Common myeloid progenitor, CD34-positive (primary cell): ENCODE measurements at regions not wholly inside any gene's neighbourhood (a gene's known extent, or its start where the extent isn't known, plus 50 kb on each side); places are given as distances from the start of the nearest gene placed in this dataset.
"Not testable (repeated sequence)": the region's sequence is repeated elsewhere in the genome, so short reads cannot be mapped to it uniquely, and the experiment has no call there.

Experiments used
- CTCF ChIA-PET: fragments of 350-600 bp; sonication (Branson Sonifier 250); formaldehyde crosslinking; loops from one replicate; lab custom pipeline; 2021; ENCODE audit warnings: antibody characterized with exemption; lab: Charles Lee
- POLR2A ChIA-PET: fragments of 350-600 bp; sonication (Branson Sonifier 250); formaldehyde crosslinking; loops from one replicate; lab custom pipeline; 2021; ENCODE audit warnings: antibody characterized with exemption; lab: Charles Lee
- DNase-seq, 3 donors: peaks; one replicate each; pipeline versions ENCODE4 v3.0.0 to v3.0.0-alpha.2; 2013
- H3K27ac ChIP-seq, 2 experiments: 1 replicate in 1 of 2; 2 replicates in 1 of 2; pipeline ENCODE4 v1.7.0; 2013; ENCODE audit warnings: inconsistent platforms in 2 of 2, low read length in 2 of 2, mild to moderate bottlenecking in 2 of 2, low read depth in 1 of 2, moderate library complexity in 1 of 2; ENCODE audit not compliant: severe bottlenecking in 2 of 2, insufficient read depth in 1 of 2, poor library complexity in 1 of 2
- H3K27me3 ChIP-seq, 5 experiments: replicated peaks in 2 of 5; 1 replicate in 3 of 5; 2 replicates in 2 of 5; pipeline versions ENCODE4 v1.6.1 to v1.7.0; 2013; ENCODE audit warnings: low read length in 4 of 5, mild to moderate bottlenecking in 2 of 5, moderate library complexity in 2 of 5, inconsistent platforms in 1 of 5; ENCODE audit not compliant: insufficient read depth in 5 of 5, control insufficient read depth in 4 of 5
- H3K36me3 ChIP-seq, 4 experiments: 1 replicate in 2 of 4; 2 replicates in 2 of 4; pipeline versions ENCODE4 v1.6.1 to v1.7.0; 2013; ENCODE audit warnings: low read length in 3 of 4, control low read depth in 1 of 4, mild to moderate bottlenecking in 1 of 4; ENCODE audit not compliant: control insufficient read depth in 4 of 4, insufficient read depth in 4 of 4
- H3K4me1 ChIP-seq, 4 experiments: 1 replicate in 3 of 4; 2 replicates in 1 of 4; pipeline versions ENCODE4 v1.6.1 to v1.7.1; 2013; ENCODE audit warnings: low read length in 3 of 4, mild to moderate bottlenecking in 3 of 4, control low read depth in 1 of 4, inconsistent platforms in 1 of 4, moderate library complexity in 1 of 4; ENCODE audit not compliant: control insufficient read depth in 4 of 4, insufficient read depth in 4 of 4; ENCODE audit errors: control extremely low read depth in 1 of 4
- H3K4me3 ChIP-seq, 7 experiments: 1 replicate in 4 of 7; 2 replicates in 3 of 7; pipeline versions ENCODE4 v1.5.1 to v1.7.0; 2013; ENCODE audit warnings: mild to moderate bottlenecking in 7 of 7, low read length in 6 of 7, moderate library complexity in 6 of 7, inconsistent platforms in 2 of 7, low read depth in 2 of 7, control low read depth in 1 of 7; ENCODE audit not compliant: insufficient read depth in 4 of 7, control insufficient read depth in 1 of 7; ENCODE audit errors: extremely low read depth in 1 of 7
- H3K9me3 ChIP-seq, 5 experiments: 1 replicate in 4 of 5; 2 replicates in 1 of 5; pipeline versions ENCODE4 v1.6.1 to v1.7.1; 2013; ENCODE audit warnings: low read length in 4 of 5, mild to moderate bottlenecking in 2 of 5, inconsistent platforms in 1 of 5, low read depth in 1 of 5, moderate library complexity in 1 of 5; ENCODE audit not compliant: control insufficient read depth in 4 of 5, insufficient read depth in 2 of 5; ENCODE audit errors: control extremely low read depth in 1 of 5
- WGBS: methylation state at CpG from one replicate; pipeline ENCODE4 v1.1.5; 2013; ENCODE audit not compliant: insufficient coverage; 5-methylcytosine and 5-hydroxymethylcytosine counted together

DNA sequence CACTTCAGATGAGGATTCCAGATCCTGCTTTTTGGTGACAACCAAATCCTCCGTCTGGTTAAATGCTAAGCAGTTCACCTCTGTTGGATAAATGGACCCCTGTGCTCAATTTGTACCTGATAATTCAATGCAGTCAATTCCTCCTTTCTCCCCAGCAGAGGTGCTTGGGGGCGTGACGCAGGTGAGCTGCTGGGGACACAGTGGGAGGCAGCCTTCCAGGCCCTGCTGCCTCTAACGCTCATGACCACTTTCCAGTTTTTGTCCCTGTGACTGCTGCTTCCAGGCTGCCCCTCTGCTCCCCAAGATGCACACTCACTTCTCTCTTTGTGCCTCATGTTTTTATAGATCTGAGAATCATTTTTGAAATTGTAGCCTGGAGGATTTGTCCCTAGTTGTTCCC lies 78.5 kb downstream of the TTLL2 start:
- no peaks in the 10 kb centered on the region for H3K9me3 ChIP-seq
- no peaks in the 10 kb centered on the region for H3K4me1 ChIP-seq
- no peak for DNase-seq
- 96% methylated on average over 4 of the region's 4 CpGs for WGBS
- no peaks in the 10 kb centered on the region for H3K36me3 ChIP-seq
- no peak overlapping the region for H3K27ac ChIP-seq
- no peak overlapping the region for H3K4me3 ChIP-seq
- H3K27me3 ChIP-seq = peaks cover 0 to 41% (median 4%) of the 10 kb centered on the region in 5 experiments
- POLR2A ChIA-PET = no interaction called here
- CTCF ChIA-PET = no interaction called here

- Histone ChIP-seq H3K4me3 (no peak overlapping the region), H3K27me3 (peaks cover 0 to 41% (median 4%) of the 10 kb centered on the region in 5 experiments), H3K36me3 (no peaks in the 10 kb centered on the region), H3K9me3 (no peaks in the 10 kb centered on the region), H3K27ac (no peak overlapping the region), H3K4me1 (no peaks in the 10 kb centered on the region)
- no peak for DNase-seq
- ChIA-PET POLR2A (no interaction called here), CTCF (no interaction called here)
- 86% methylated on average over 15 of the region's 17 CpGs for WGBS
Observed at GRCh38 chr6:167404385-167405049, 79.6 kb downstream of the TTLL2 start.

- H3K27ac ChIP-seq = no peak overlapping the region
- peaks cover 0 to 46% (median 4%) of the 10 kb centered on the region in 5 experiments for H3K27me3 ChIP-seq
- WGBS = 84% methylated on average over 13 of the region's 14 CpGs
- ChIA-PET CTCF (no interaction called here), POLR2A (no interaction called here)
- H3K4me1 ChIP-seq = no peaks in the 10 kb centered on the region
- H3K9me3 ChIP-seq = no peaks in the 10 kb centered on the region
- H3K36me3 ChIP-seq = no peaks in the 10 kb centered on the region
- DNase-seq = no peak
- H3K4me3 ChIP-seq = no peak overlapping the region
Observed at GRCh38 chr6:167405778-167406532, 81.1 kb downstream of the TTLL2 start.

DNA sequence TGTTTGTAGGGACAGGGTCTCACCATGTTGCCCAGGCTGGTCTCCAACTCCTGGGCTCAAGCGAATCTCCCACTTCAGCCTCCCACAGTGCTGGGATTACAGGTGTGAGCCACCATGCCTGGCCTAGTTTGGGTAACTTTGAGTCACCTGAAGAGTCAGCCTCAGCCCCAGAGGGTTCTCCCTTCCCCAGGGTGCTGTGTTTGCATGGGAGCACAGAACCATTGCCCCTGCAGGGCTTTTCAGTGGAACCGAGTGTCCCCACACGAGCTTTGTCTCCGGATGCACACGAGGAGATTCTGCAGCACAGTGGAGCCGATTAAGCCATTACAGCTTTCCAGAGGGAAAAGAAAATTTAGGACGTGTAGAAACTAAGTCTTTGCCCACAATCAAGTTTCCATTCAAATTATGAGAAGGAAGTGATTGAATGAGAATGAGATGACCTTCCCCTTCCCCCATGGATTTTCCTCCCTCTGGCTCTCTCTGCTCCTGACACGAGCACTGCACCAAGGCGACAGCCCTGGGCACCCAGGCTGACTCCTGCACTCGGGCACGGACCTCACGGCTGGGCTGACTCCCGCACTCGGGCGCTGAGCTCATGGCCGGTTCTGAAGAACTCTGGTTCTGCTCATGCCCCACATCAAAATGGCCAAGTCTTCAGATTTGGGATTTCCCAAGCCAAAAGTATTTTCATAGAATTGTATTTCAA lies 81.8 kb downstream of the TTLL2 start:
- H3K27me3 ChIP-seq = peaks cover 0 to 43% (median 4%) of the 10 kb centered on the region in 5 experiments
- H3K27ac ChIP-seq, H3K9me3 ChIP-seq, H3K4me3 ChIP-seq, H3K36me3 ChIP-seq, DNase-seq, H3K4me1 ChIP-seq, POLR2A ChIA-PET, CTCF ChIA-PET: not testable (repeated sequence)
- WGBS = 94% methylated on average over 8 of the region's 16 CpGs

DNA sequence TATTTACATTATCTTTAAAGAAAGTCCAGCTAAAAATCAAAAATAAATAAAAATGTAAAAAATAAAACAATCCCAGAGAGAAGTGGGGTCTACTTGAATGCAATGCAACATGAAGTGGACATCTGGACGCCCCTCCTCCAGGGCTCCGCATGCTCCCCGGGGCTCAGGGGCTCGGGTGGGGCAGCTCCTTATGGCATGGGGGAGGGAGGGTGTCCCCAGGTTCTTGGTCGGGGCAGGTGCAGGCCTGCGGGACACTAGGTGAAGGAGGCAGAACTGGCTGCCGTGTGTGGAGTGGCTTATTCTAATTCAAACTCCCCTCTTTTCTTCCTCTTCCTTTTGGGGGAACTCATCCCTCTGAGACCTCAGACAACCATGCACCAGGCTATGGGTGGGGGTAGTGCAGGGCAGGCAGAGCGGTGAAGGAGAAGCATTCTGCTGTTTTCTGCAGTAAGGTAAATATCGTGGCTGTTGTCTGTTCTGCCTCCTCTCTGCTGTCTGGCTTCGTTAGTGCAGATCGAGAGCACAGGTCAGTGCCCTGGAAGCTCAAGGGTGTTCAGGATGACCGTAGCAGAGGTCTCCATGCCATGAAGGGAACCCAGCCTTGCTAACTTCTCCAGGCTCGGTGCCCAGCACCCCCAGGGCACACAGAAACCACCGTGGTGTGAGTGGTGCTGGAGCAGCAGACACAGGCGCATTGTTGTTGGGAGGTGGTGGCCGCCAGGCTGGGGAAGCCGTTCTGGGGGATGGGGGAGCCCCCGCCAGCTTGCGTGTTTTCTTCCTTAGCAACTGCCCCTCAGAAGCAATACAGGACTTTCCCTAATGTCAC lies 82.6 kb downstream of the TTLL2 start:
- Histone ChIP-seq H3K27me3 (peaks cover under 1 to 35% (median 4%) of the 10 kb centered on the region in 5 experiments), H3K4me3 (no peak overlapping the region), H3K36me3 (no peaks in the 10 kb centered on the region), H3K27ac (no peak overlapping the region), H3K4me1 (no peaks in the 10 kb centered on the region), H3K9me3 (no peaks in the 10 kb centered on the region)
- WGBS = 90% methylated on average over 11 of the region's 19 CpGs
- CTCF ChIA-PET = no interaction called here
- POLR2A ChIA-PET = no interaction called here
- DNase-seq = no peak

DNA sequence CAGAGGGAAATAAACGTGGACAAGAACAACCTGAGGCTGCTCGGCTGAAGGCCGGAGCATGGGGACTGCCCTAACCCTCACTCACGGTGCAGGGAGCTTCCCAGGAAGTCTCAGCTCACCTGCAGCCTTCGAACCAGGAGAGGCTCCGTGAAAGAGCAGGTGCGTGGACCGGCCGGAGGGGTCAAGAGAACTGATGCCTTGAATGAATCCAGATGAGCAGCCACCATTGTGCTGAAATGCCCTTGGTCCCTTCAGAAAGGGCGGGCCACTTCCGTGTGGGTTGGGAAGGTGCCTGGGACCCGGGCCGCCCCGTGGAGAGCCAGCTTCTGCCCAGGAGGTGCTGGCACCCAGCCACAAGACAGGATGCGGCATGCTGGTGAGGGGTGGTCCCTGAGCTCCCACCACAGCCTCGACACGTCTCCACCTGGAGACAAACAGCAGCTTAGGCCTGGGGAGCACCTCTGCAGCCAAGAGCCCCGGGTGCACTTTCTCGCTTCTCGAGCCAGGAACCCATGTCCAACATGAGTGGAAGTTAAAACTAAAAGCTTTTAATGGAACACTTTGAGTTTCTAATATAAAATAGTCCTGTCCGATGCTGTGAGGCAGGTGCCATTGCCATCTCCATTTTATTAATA lies 83.5 kb downstream of the TTLL2 start:
- WGBS = 70% methylated on average over 8 of the region's 21 CpGs
- CTCF ChIA-PET = no interaction called here

More for the DNA sequence above, 83.5 kb downstream of the TTLL2 start:
- no peak overlapping the region for H3K27ac ChIP-seq
- no peaks in the 10 kb centered on the region for H3K9me3 ChIP-seq
- no peaks in the 10 kb centered on the region for H3K4me1 ChIP-seq
- POLR2A ChIA-PET = no interaction called here
- no peak for DNase-seq
- no peaks in the 10 kb centered on the region for H3K36me3 ChIP-seq
- no peak overlapping the region for H3K4me3 ChIP-seq
- peaks cover 2 to 35% (median 4%) of the 10 kb centered on the region in 5 experiments for H3K27me3 ChIP-seq
